Fibroblast of mammary gland (primary cell): ENCODE measurements at regions not wholly inside any gene's neighbourhood (a gene's known extent, or its start where the extent isn't known, plus 50 kb on each side); places are given as distances from the start of the nearest gene placed in this dataset.

ENCODE experiments used
- DNase-seq: peaks from one replicate; pipeline ENCODE4 v3.0.0-alpha.2; 2010; ENCODE audit warnings: low read depth
- H3K4me3 ChIP-seq: 2 replicates; pipeline ENCODE4 v1.5.1; 2011; ENCODE audit warnings: low read depth, mild to moderate bottlenecking, low read length, moderate library complexity; ENCODE audit not compliant: control insufficient read depth
- TF ChIP-seq, protein P1 (sequence below): conservative IDR thresholded peaks from 2 replicates; pipeline ENCODE4 v1.5.1; 2011; ENCODE audit warnings: low read depth, low read length, inconsistent platforms; ENCODE audit not compliant: control insufficient read depth, insufficient read depth

DNA sequence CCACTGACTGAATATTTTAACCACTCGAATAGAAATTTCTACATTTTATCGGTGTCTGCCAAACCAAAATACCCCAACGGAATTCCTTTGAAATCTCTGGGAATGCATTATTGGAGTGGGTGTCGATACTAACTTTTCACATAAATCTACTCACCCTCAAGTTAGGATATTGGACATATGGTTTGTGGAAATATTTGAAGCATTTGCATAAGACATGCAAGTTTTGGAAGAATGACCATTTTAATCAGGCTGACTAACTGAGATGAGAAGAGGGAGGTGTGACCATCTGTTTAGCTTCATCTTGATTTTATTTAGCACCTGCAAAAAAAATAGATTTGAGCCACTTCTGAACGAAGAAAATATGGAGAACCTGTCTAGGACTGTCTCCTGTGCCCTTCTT, 61.2 kb downstream of the KLF6 start:
- H3K4me3 ChIP-seq = no peak overlapping the region
- peak; percentile 44 for DNase-seq
- TF ChIP-seq, protein P1, sequence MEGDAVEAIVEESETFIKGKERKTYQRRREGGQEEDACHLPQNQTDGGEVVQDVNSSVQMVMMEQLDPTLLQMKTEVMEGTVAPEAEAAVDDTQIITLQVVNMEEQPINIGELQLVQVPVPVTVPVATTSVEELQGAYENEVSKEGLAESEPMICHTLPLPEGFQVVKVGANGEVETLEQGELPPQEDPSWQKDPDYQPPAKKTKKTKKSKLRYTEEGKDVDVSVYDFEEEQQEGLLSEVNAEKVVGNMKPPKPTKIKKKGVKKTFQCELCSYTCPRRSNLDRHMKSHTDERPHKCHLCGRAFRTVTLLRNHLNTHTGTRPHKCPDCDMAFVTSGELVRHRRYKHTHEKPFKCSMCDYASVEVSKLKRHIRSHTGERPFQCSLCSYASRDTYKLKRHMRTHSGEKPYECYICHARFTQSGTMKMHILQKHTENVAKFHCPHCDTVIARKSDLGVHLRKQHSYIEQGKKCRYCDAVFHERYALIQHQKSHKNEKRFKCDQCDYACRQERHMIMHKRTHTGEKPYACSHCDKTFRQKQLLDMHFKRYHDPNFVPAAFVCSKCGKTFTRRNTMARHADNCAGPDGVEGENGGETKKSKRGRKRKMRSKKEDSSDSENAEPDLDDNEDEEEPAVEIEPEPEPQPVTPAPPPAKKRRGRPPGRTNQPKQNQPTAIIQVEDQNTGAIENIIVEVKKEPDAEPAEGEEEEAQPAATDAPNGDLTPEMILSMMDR = no peak

DNA sequence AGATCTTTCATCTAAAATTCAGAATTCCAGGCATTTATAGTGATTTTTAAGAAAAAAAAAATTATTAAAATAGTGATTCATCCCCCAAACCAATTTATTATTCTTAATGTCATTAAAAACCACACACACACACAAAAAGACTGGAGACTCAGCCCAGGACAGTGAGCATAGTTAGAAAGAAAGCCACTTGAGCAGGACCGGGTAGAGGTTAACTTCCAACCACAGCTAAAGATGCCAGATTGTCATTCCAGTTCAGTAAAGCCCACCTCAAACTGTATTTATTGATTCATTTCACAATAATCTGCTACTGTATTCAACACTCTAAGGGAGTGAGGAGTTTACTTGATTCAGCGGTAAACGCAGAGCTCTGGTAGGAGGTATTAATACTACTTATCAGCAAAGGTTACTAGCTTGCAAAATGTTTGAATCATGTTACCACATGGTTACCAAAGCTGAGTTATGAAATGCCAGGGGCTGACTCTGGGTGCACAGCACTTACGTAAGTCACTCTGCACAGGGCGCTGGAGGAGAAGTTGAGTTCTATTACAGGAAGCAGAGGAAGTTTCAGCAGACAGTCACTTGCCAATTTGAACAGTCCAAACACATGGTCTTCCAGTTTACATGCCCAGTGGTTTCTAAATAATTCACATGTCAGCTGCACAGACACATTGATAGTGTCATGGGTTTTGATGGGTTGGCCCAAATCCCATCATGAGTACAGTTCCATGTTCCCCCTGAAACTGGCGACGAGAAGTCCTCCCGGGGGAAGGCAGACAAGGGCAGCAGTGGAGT, 64.6 kb downstream of the KLF6 start:
- TF ChIP-seq, protein P1 = no peak
- peak; percentile 91 for DNase-seq
- H3K4me3 ChIP-seq = no peak overlapping the region

DNA sequence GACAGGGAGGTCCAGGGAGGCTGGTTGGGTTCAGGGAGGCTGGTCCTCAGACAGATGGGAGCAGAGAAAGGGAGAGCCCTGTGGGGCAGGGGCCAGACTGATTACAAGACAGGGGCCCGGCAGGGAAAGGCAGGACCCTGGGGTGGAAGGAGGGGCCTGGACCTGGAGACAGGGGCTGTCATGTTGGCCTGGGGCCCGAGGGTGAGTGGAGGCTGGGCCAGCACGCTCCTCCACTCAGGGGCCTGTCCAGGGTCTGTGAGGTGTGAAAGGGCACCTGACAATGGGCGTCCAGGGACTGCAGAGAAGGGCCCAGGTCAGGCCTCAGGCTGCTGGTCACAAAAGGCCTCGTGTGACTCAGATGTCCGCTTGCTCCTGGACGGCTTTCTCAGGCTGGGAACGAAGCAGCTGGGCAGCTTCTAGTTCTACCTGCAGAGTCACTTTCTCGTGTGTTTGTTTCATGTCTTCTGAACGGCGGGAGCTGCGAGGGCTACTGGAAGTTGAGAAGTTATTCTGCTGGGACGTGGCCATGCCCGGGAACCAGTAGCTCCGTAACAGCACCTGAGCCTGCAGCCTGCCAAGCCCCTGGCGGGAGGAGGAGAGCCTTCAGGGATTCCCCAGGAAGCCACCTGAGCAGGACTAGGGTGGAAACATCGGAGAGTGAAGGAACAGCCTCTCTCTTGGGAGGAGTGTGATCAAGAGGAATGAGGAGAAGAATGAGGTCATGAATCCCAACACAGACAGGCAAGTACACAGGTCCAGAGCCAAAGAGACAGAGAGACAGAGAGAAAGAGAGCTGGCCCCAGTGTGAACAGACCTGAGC, 65.8 kb downstream of the KLF6 start:
- no peak overlapping the region for H3K4me3 ChIP-seq
- TF ChIP-seq, protein P1 = no peak
- no peak for DNase-seq

DNA sequence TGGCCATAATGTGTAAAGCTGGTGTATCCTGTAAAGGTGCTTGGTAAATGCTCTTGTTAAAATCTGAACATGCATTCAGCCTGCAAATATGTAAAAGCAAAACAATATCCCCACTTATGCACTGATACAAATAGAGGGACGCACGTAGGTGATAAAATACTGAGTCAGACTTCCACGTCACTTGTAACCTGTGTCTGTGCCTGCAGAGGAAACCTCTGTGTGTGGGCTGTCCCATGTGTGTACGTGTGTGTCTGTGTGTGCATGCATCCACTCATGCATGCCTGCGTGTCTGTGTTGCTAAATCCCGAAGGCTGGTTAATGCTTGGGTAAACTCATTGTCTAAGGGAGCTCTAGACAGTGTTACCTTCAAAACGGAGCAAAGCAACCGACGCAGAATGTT, 68.9 kb downstream of the KLF6 start:
- no peak for DNase-seq
- TF ChIP-seq, protein P1 = no peak
- no peak overlapping the region for H3K4me3 ChIP-seq

DNA sequence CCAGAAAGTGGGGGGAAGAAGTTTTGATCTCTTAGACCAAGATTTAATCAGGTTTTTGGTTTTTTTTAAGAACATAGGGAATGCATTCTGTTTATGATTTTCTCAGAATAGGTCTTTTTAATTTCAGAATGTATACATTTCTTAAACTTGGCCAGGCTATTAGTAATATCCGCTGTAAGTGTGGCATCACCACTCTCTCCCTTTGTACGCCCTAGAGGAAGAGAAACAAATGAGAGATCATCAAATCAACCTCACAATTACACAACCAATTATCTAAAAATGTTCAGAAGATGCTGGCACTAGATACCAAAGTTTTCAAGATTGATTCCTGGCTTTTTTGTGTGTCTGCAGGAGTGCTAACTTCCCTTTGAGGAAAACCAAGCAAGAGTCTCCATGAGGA, 70.0 kb downstream of the KLF6 start:
- TF ChIP-seq, protein P1 = no peak
- DNase-seq = no peak

DNA sequence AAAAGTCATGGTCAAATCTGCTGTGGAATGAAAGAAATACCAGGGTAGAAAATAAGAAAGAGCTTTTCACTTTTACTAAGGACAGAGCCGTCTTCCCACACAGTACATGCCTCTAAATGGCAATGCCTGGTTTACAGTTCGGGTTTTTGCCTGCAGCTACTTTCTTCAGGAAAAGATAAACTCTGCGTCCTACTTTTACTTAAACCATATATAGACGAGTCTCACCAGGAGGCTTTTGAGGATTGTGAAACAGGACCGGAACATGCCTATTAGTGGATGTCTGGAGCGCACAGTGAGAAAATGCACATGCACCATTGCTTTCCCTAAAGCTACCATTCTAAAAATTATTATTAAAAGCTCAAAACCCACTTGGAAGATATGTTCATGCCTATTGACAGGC, 70.5 kb downstream of the KLF6 start:
- H3K4me3 ChIP-seq = no peak overlapping the region
- no peak for DNase-seq
- TF ChIP-seq, protein P1 = no peak

More for the DNA sequence above, 70.0 kb downstream of the KLF6 start:
- H3K4me3 ChIP-seq = no peak overlapping the region
